ENCODE measurements at regions not wholly inside any gene's neighbourhood (a gene's known extent, or its start where the extent isn't known, plus 50 kb on each side); places are given as distances from the start of the nearest gene placed in this dataset.

DNA sequence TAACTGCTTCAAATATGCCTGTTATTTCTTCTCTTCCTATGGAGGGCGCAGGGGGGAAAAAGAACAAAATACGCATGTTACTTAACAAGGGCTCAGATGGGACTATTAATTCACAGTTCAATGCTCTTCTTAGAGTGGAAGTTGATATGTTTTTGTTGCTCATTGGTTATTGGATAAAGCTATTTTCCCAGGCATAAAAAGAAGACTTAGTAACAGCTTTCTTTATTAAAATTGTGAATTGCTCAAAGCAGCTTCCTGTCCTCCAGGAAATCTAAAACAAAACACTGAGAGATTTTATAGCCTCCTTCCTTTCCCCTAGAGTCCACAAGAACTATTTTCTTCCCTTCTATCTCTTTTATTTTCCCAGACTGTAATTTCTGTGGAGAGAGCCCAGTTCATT is 180.8 kb downstream of the SH3BP4 start:
- H3K36me3 ChIP-seq (ENCODE audit: control insufficient read depth in 4 of 4, insufficient read depth in 4 of 4, low read length in 3 of 4), result no peaks in the 10 kb centered on the region
- H3K4me3 ChIP-seq (ENCODE audit: control insufficient read depth in 1 of 7, extremely low read depth in 1 of 7, insufficient read depth in 4 of 7, low read depth in 2 of 7, low read length in 6 of 7), result no peak overlapping the region
- peaks cover 0 to 42% (median 8%) of the 10 kb centered on the region in 5 experiments for H3K27me3 ChIP-seq (replicated peaks in 2 of 5; ENCODE audit: control insufficient read depth in 4 of 5, insufficient read depth in 5 of 5, low read length in 4 of 5)
- CTCF ChIA-PET, result interaction anchor here (0.7 to 5.0 kb wide), 4 partner anchors 16 to 577 kb away, joined by 3 to 53 read pairs (median 4); no protein-coding TSS in a partner anchor
- no peaks in the 10 kb centered on the region for H3K9me3 ChIP-seq (ENCODE audit: control extremely low read depth in 1 of 5, control insufficient read depth in 4 of 5, insufficient read depth in 2 of 5, low read depth in 1 of 5, low read length in 4 of 5)
- POLR2A ChIA-PET, result no interaction called here
- DNase-seq, result no peak
- no peak overlapping the region for H3K27ac ChIP-seq (ENCODE audit: insufficient read depth in 1 of 2, low read depth in 1 of 2, low read length in 2 of 2, poor library complexity in 1 of 2, severe bottlenecking in 2 of 2)
- WGBS (ENCODE audit: insufficient coverage), result no CpG with 5 or more reads among the region's 2 CpGs
- H3K4me1 ChIP-seq (ENCODE audit: control extremely low read depth in 1 of 4, control insufficient read depth in 4 of 4, insufficient read depth in 4 of 4, low read length in 3 of 4), result no peaks in the 10 kb centered on the region

GRCh38 chr2:235133837-235134236 is 182.0 kb downstream of the SH3BP4 start:
- 33% methylated on average over 2 of the region's 2 CpGs for WGBS (ENCODE audit: insufficient coverage)
- H3K27ac ChIP-seq (ENCODE audit: insufficient read depth in 1 of 2, low read depth in 1 of 2, low read length in 2 of 2, poor library complexity in 1 of 2, severe bottlenecking in 2 of 2), result no peak overlapping the region
- ChIA-PET CTCF (interaction anchor here (0.6 to 5.0 kb wide), 7 partner anchors 13 to 613 kb away, joined by 3 to 53 read pairs (median 3); no protein-coding TSS in a partner anchor), POLR2A (no interaction called here)
- no peaks in the 10 kb centered on the region for H3K36me3 ChIP-seq (ENCODE audit: control insufficient read depth in 4 of 4, insufficient read depth in 4 of 4, low read length in 3 of 4)
- no peak for DNase-seq
- H3K9me3 ChIP-seq (ENCODE audit: control extremely low read depth in 1 of 5, control insufficient read depth in 4 of 5, insufficient read depth in 2 of 5, low read depth in 1 of 5, low read length in 4 of 5), result no peaks in the 10 kb centered on the region
- H3K4me1 ChIP-seq (ENCODE audit: control extremely low read depth in 1 of 4, control insufficient read depth in 4 of 4, insufficient read depth in 4 of 4, low read length in 3 of 4), result no peaks in the 10 kb centered on the region
- H3K4me3 ChIP-seq (ENCODE audit: control insufficient read depth in 1 of 7, extremely low read depth in 1 of 7, insufficient read depth in 4 of 7, low read depth in 2 of 7, low read length in 6 of 7), result no peak overlapping the region
- peaks cover 0 to 46% (median 10%) of the 10 kb centered on the region in 5 experiments for H3K27me3 ChIP-seq (replicated peaks in 2 of 5; ENCODE audit: control insufficient read depth in 4 of 5, insufficient read depth in 5 of 5, low read length in 4 of 5)

GRCh38 chr2:235134420-235134819 is 182.6 kb downstream of the SH3BP4 start:
- no peaks in the 10 kb centered on the region for H3K36me3 ChIP-seq (ENCODE audit: control insufficient read depth in 4 of 4, insufficient read depth in 4 of 4, low read length in 3 of 4)
- CTCF ChIA-PET, result interaction anchor here (0.6 to 5.0 kb wide), 6 partner anchors 12 to 460 kb away, joined by 3 to 53 read pairs (median 4); no protein-coding TSS in a partner anchor
- POLR2A ChIA-PET, result no interaction called here

GRCh38 chr2:235135195-235135965 is 183.6 kb downstream of the SH3BP4 start:
- 92% methylated on average over 4 of the region's 4 CpGs for WGBS (ENCODE audit: insufficient coverage)
- DNase-seq, result no peak
- H3K9me3 ChIP-seq (ENCODE audit: control extremely low read depth in 1 of 5, control insufficient read depth in 4 of 5, insufficient read depth in 2 of 5, low read depth in 1 of 5, low read length in 4 of 5), result no peaks in the 10 kb centered on the region
- H3K27me3 ChIP-seq (replicated peaks in 2 of 5; ENCODE audit: control insufficient read depth in 4 of 5, insufficient read depth in 5 of 5, low read length in 4 of 5), result peaks cover 0 to 54% (median 10%) of the 10 kb centered on the region in 5 experiments
- no peak overlapping the region for H3K4me3 ChIP-seq (ENCODE audit: control insufficient read depth in 1 of 7, extremely low read depth in 1 of 7, insufficient read depth in 4 of 7, low read depth in 2 of 7, low read length in 6 of 7)
- H3K36me3 ChIP-seq (ENCODE audit: control insufficient read depth in 4 of 4, insufficient read depth in 4 of 4, low read length in 3 of 4), result no peaks in the 10 kb centered on the region
- POLR2A ChIA-PET, result no interaction called here
- no peaks in the 10 kb centered on the region for H3K4me1 ChIP-seq (ENCODE audit: control extremely low read depth in 1 of 4, control insufficient read depth in 4 of 4, insufficient read depth in 4 of 4, low read length in 3 of 4)
- H3K27ac ChIP-seq (ENCODE audit: insufficient read depth in 1 of 2, low read depth in 1 of 2, low read length in 2 of 2, poor library complexity in 1 of 2, severe bottlenecking in 2 of 2), result no peak overlapping the region
- CTCF ChIA-PET, result interaction anchor here (0.9 to 5.0 kb wide), 5 partner anchors 9 to 611 kb away, joined by 3 to 53 read pairs (median 4); no protein-coding TSS in a partner anchor

More at GRCh38 chr2:235134420-235134819, 182.6 kb downstream of the SH3BP4 start:
- no peak overlapping the region for H3K27ac ChIP-seq (ENCODE audit: insufficient read depth in 1 of 2, low read depth in 1 of 2, low read length in 2 of 2, poor library complexity in 1 of 2, severe bottlenecking in 2 of 2)
- H3K9me3 ChIP-seq (ENCODE audit: control extremely low read depth in 1 of 5, control insufficient read depth in 4 of 5, insufficient read depth in 2 of 5, low read depth in 1 of 5, low read length in 4 of 5), result no peaks in the 10 kb centered on the region
- no peaks in the 10 kb centered on the region for H3K4me1 ChIP-seq (ENCODE audit: control extremely low read depth in 1 of 4, control insufficient read depth in 4 of 4, insufficient read depth in 4 of 4, low read length in 3 of 4)
- peaks cover 0 to 46% (median 10%) of the 10 kb centered on the region in 5 experiments for H3K27me3 ChIP-seq (replicated peaks in 2 of 5; ENCODE audit: control insufficient read depth in 4 of 5, insufficient read depth in 5 of 5, low read length in 4 of 5)
- no peak overlapping the region for H3K4me3 ChIP-seq (ENCODE audit: control insufficient read depth in 1 of 7, extremely low read depth in 1 of 7, insufficient read depth in 4 of 7, low read depth in 2 of 7, low read length in 6 of 7)
- DNase-seq, result no peak
- 96% methylated on average over 2 of the region's 3 CpGs for WGBS (ENCODE audit: insufficient coverage)

GRCh38 chr2:235135990-235136561 is 184.3 kb downstream of the SH3BP4 start:
- Histone ChIP-seq H3K4me3 (ENCODE audit: control insufficient read depth in 1 of 7, extremely low read depth in 1 of 7, insufficient read depth in 4 of 7, low read depth in 2 of 7, low read length in 6 of 7) (no peak overlapping the region), H3K36me3 (ENCODE audit: control insufficient read depth in 4 of 4, insufficient read depth in 4 of 4, low read length in 3 of 4) (no peaks in the 10 kb centered on the region), H3K27ac (ENCODE audit: insufficient read depth in 1 of 2, low read depth in 1 of 2, low read length in 2 of 2, poor library complexity in 1 of 2, severe bottlenecking in 2 of 2) (no peak overlapping the region), H3K4me1 (ENCODE audit: control extremely low read depth in 1 of 4, control insufficient read depth in 4 of 4, insufficient read depth in 4 of 4, low read length in 3 of 4) (no peaks in the 10 kb centered on the region), H3K27me3 (replicated peaks in 2 of 5; ENCODE audit: control insufficient read depth in 4 of 5, insufficient read depth in 5 of 5, low read length in 4 of 5) (peaks cover 0 to 61% (median 10%) of the 10 kb centered on the region in 5 experiments), H3K9me3 (ENCODE audit: control extremely low read depth in 1 of 5, control insufficient read depth in 4 of 5, insufficient read depth in 2 of 5, low read depth in 1 of 5, low read length in 4 of 5) (no peaks in the 10 kb centered on the region)
- DNase-seq, result peak; percentile 55 to 69 (median 63)
- WGBS (ENCODE audit: insufficient coverage), result 43% methylated on average over 13 of the region's 19 CpGs
- POLR2A ChIA-PET, result no interaction called here
- CTCF ChIA-PET, result interaction anchor here (0.9 to 5.0 kb wide), 4 partner anchors 8 to 610 kb away, joined by 3 to 53 read pairs (median 4); no protein-coding TSS in a partner anchor

DNA sequence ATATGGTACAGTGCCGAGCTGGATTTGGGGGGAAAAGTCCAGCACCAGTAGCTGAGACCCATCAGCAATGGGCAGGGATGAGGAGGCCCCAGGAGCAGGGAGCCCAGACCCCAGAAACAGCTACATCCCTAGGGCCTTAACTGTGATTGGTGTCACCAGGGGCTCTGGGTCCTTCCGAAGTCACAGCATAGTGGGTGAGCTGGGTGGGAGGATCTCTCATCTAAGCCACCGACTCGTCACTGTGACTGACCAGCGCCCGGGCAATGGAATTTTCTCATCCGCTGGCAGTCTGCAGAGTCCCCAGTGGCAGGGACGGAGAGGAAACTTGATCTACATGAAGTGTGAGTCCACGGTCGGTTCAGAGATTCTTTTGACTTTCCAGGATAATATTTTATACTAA is 186.5 kb downstream of the SH3BP4 start:
- ChIA-PET POLR2A (no interaction called here), CTCF (interaction anchor here (1.3 to 1.9 kb wide), 2 partner anchors 455 to 457 kb away, joined by 4 to 8 read pairs; no protein-coding TSS in a partner anchor)
- 99% methylated on average over 10 of the region's 10 CpGs for WGBS (ENCODE audit: insufficient coverage)
- H3K27ac ChIP-seq (ENCODE audit: insufficient read depth in 1 of 2, low read depth in 1 of 2, low read length in 2 of 2, poor library complexity in 1 of 2, severe bottlenecking in 2 of 2), result no peak overlapping the region
- H3K27me3 ChIP-seq (replicated peaks in 2 of 5; ENCODE audit: control insufficient read depth in 4 of 5, insufficient read depth in 5 of 5, low read length in 4 of 5), result peaks cover 0 to 60% (median 8%) of the 10 kb centered on the region in 5 experiments
- no peak overlapping the region for H3K4me3 ChIP-seq (ENCODE audit: control insufficient read depth in 1 of 7, extremely low read depth in 1 of 7, insufficient read depth in 4 of 7, low read depth in 2 of 7, low read length in 6 of 7)
- H3K36me3 ChIP-seq (ENCODE audit: control insufficient read depth in 4 of 4, insufficient read depth in 4 of 4, low read length in 3 of 4), result no peaks in the 10 kb centered on the region
- no peaks in the 10 kb centered on the region for H3K9me3 ChIP-seq (ENCODE audit: control extremely low read depth in 1 of 5, control insufficient read depth in 4 of 5, insufficient read depth in 2 of 5, low read depth in 1 of 5, low read length in 4 of 5)
- H3K4me1 ChIP-seq (ENCODE audit: control extremely low read depth in 1 of 4, control insufficient read depth in 4 of 4, insufficient read depth in 4 of 4, low read length in 3 of 4), result no peaks in the 10 kb centered on the region
- no peak for DNase-seq

Data from common myeloid progenitor, CD34-positive (primary cell).